Epithelial cell of esophagus (primary cell): ENCODE measurements at regions not wholly inside any gene's neighbourhood (a gene's known extent, or its start where the extent isn't known, plus 50 kb on each side); places are given as distances from the start of the nearest gene placed in this dataset.
"Not testable (repeated sequence)": the region's sequence is repeated elsewhere in the genome, so short reads cannot be mapped to it uniquely, and the experiment has no call there.

Experiments
- DNase-seq: peaks from one replicate; pipeline ENCODE4 v3.0.0; 2010; ENCODE audit warnings: low read depth
- H3K4me3 ChIP-seq: 2 replicates; pipeline ENCODE4 v1.5.1; 2011; ENCODE audit warnings: mild to moderate bottlenecking, low read length, control low read depth
- CTCF ChIP-seq: IDR thresholded peaks from 2 replicates; pipeline ENCODE4 v1.5.1; 2011; ENCODE audit warnings: low read depth, mild to moderate bottlenecking, low read length, control low read depth, inconsistent platforms; ENCODE audit not compliant: insufficient read depth; ENCODE audit errors: missing control alignments

GRCh38 chr20:6295127-6295866 lies 172.5 kb upstream of the FERMT1 start:
- no peak for DNase-seq
- no peak overlapping the region for H3K4me3 ChIP-seq
- TF ChIP-seq CTCF = no peak

- DNase-seq = peak; percentile 59
- no peak overlapping the region for H3K4me3 ChIP-seq
- TF ChIP-seq CTCF = no peak
These were observed 164.6 kb upstream of the FERMT1 start for GRCh38 chr20:6287471-6287870.

- no peak overlapping the region for H3K4me3 ChIP-seq
- TF ChIP-seq CTCF = no peak
- DNase-seq = no peak
These were observed 159.8 kb upstream of the FERMT1 start for GRCh38 chr20:6282642-6283041.

- H3K4me3 ChIP-seq = no peak overlapping the region
- TF ChIP-seq CTCF = no peak
- peak; percentile 13 for DNase-seq
These were observed 154.9 kb upstream of the FERMT1 start for GRCh38 chr20:6277661-6278240.

GRCh38 chr20:6270404-6270803 lies 147.6 kb upstream of the FERMT1 start:
- DNase-seq, H3K4me3 ChIP-seq: not testable (repeated sequence)

- no peak for TF ChIP-seq CTCF
- no peak overlapping the region for H3K4me3 ChIP-seq
- no peak for DNase-seq
These were observed 146.5 kb upstream of the FERMT1 start for GRCh38 chr20:6269168-6269873.

- DNase-seq = peak; percentile 75
- TF ChIP-seq CTCF = peak; percentile 66
- H3K4me3 ChIP-seq = no peak overlapping the region
These were observed 142.5 kb upstream of the FERMT1 start for GRCh38 chr20:6265204-6265904.
